ENCODE measurements at regions not wholly inside any gene's neighbourhood (a gene's known extent, or its start where the extent isn't known, plus 50 kb on each side); places are given as distances from the start of the nearest gene placed in this dataset.

DNA sequence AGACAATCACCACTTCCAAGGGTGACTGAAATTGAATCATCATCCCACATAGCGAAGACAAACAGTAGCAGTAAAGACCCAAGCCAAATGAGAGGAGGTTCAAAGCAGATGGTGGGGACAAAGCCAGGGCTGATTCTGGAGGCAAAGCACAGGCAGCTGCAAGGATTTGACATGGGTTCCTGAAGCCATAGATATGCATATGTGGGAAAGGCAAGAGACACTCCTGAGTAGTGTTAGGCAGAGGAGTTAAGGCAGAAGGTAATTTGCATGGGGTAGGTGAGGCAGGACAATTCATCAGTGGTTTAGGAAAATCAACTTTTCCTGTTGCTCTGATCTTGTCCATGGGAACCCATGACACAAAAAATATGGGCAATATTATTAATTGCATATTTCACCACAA lies 462.8 kb downstream of the FAM181B start:
- H3K36me3 ChIP-seq = no peaks in the 10 kb centered on the region
- H3K27me3 ChIP-seq = no peaks in the 10 kb centered on the region
- H3K9me3 ChIP-seq = no peaks in the 10 kb centered on the region
- H3K4me3 ChIP-seq = no peak overlapping the region
- H3K4me1 ChIP-seq = no peaks in the 10 kb centered on the region
- no peak for DNase-seq
- no peak overlapping the region for H3K27ac ChIP-seq
- TF ChIP-seq, protein P1, sequence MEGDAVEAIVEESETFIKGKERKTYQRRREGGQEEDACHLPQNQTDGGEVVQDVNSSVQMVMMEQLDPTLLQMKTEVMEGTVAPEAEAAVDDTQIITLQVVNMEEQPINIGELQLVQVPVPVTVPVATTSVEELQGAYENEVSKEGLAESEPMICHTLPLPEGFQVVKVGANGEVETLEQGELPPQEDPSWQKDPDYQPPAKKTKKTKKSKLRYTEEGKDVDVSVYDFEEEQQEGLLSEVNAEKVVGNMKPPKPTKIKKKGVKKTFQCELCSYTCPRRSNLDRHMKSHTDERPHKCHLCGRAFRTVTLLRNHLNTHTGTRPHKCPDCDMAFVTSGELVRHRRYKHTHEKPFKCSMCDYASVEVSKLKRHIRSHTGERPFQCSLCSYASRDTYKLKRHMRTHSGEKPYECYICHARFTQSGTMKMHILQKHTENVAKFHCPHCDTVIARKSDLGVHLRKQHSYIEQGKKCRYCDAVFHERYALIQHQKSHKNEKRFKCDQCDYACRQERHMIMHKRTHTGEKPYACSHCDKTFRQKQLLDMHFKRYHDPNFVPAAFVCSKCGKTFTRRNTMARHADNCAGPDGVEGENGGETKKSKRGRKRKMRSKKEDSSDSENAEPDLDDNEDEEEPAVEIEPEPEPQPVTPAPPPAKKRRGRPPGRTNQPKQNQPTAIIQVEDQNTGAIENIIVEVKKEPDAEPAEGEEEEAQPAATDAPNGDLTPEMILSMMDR (IDR thresholded peaks at IDR 0.05) = no peak
- no peak for TF ChIP-seq POLR2A (IDR thresholded peaks at IDR 0.05)

DNA sequence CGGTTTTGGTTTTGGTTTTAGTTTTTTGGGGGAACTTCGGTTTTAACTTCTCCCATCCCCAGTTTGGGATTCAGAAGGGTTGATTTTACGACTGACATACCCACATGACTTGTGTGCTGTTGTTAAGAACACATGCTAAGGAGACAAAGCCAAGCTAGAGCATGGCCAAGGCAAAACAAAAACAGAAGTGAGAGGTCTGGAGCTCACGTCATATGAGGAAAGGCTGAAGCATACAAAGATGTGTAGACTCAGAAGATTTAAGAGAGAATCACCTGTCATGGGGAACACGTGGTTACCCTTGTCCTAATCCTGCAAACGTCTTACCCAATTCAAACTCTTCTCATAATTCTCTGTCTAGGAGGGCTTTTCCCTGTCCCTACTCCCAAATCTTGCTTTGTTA lies 465.0 kb downstream of the FAM181B start:
- TF ChIP-seq, protein P1 (IDR thresholded peaks at IDR 0.05) = no peak
- TF ChIP-seq POLR2A (IDR thresholded peaks at IDR 0.05) = no peak
- H3K4me3 ChIP-seq = no peak overlapping the region
- H3K27me3 ChIP-seq = no peaks in the 10 kb centered on the region
- DNase-seq = no peak
- H3K27ac ChIP-seq = no peak overlapping the region
- no peaks in the 10 kb centered on the region for H3K36me3 ChIP-seq
- no peaks in the 10 kb centered on the region for H3K4me1 ChIP-seq
- no peaks in the 10 kb centered on the region for H3K9me3 ChIP-seq

DNA sequence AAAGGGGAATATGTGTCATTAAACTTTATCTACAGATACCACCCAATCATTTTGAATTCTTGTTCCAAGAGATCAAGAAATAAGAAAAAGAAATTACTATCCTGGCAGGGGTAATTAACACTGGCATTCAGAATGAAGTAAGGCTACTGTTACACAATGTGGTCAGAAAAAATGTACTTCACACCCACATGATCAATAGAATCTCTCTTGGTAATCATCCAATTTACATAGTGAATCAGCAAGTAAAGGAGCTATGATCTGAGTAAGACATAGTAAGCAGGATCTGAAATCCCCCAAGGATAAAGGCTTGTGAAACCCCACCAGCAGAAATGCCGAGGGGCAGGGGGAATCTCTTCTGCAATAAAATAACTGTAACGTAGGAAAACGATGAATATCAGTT lies 466.5 kb downstream of the FAM181B start:
- no peaks in the 10 kb centered on the region for H3K27me3 ChIP-seq
- H3K4me3 ChIP-seq = no peak overlapping the region
- H3K27ac ChIP-seq = no peak overlapping the region
- no peaks in the 10 kb centered on the region for H3K36me3 ChIP-seq
- no peaks in the 10 kb centered on the region for H3K9me3 ChIP-seq
- DNase-seq = no peak
- TF ChIP-seq, protein P1 (IDR thresholded peaks at IDR 0.05) = no peak
- TF ChIP-seq POLR2A (IDR thresholded peaks at IDR 0.05) = no peak
- H3K4me1 ChIP-seq = no peaks in the 10 kb centered on the region

DNA sequence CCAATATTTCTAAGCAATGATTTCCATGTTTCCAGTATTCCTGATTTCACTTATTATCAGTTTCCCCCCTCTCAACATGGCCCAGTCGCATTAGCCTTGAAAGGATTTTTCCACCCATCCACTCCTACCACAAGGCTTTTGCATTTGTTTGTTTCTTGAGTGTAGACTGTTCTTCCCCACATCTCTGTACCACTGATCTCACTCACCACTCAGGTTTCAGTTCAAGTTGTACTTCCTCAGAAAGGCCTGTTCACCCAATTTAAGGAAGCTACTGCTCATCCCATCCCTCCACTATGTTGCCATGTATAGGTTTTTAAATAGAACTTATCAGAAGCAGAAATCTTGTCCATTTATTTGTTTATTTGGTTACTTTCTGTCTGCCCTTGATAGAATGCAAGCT lies 472.3 kb downstream of the FAM181B start:
- H3K27ac ChIP-seq = no peak overlapping the region
- DNase-seq = no peak
- no peaks in the 10 kb centered on the region for H3K27me3 ChIP-seq
- no peaks in the 10 kb centered on the region for H3K36me3 ChIP-seq
- H3K4me3 ChIP-seq = no peak overlapping the region
- TF ChIP-seq, protein P1 (IDR thresholded peaks at IDR 0.05) = no peak
- TF ChIP-seq POLR2A (IDR thresholded peaks at IDR 0.05) = no peak
- no peaks in the 10 kb centered on the region for H3K9me3 ChIP-seq
- H3K4me1 ChIP-seq = no peaks in the 10 kb centered on the region

DNA sequence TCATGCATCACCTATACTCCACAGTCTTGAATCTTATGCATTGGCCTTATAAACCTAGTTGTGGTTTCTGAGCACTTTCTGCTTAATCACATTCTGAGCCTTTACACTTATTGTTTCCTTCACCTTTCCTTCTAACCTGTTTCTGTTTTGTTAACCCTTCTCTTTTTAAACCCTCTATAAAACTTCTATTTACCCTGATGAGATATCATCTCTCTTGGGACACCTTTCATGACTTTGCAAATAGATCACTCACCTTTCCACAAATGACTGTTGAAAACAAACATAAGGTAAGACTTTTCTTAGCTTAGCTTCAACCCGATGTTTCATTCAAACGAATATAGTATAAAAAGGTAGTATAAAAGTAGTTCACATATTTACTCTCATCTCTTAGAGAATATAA lies 483.6 kb downstream of the FAM181B start:
- no peak for DNase-seq
- no peaks in the 10 kb centered on the region for H3K36me3 ChIP-seq
- no peak overlapping the region for H3K4me3 ChIP-seq
- TF ChIP-seq, protein P1 (IDR thresholded peaks at IDR 0.05) = no peak
- TF ChIP-seq POLR2A (IDR thresholded peaks at IDR 0.05) = no peak
- no peaks in the 10 kb centered on the region for H3K4me1 ChIP-seq
- H3K27me3 ChIP-seq = no peaks in the 10 kb centered on the region
- H3K27ac ChIP-seq = no peak overlapping the region
- H3K9me3 ChIP-seq = no peaks in the 10 kb centered on the region

DNA sequence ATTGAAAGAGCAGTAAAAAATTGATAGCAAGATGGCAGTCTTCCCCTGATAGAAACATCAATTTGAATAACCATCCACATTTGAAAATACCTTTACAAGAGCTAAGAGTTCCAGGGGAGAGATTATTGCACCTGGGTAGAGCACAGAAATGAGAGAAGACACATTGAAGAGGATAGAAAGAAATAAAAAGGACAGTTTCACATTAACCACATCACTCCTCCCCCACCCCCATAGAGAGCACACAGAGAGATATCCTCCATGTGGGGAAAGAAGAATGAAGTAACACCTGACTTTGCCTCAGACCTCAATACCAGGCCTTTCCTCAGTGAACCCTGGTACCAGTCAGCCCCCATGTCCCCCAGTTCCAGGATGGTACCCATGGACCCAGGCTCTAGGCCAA lies 486.7 kb downstream of the FAM181B start:
- Histone ChIP-seq H3K4me3 (no peak overlapping the region), H3K4me1 (no peaks in the 10 kb centered on the region), H3K9me3 (no peaks in the 10 kb centered on the region), H3K27me3 (no peaks in the 10 kb centered on the region), H3K27ac (no peak overlapping the region), H3K36me3 (no peaks in the 10 kb centered on the region)
- DNase-seq = no peak
- TF ChIP-seq, protein P1 (IDR thresholded peaks at IDR 0.05) = no peak
- TF ChIP-seq POLR2A (IDR thresholded peaks at IDR 0.05) = no peak

All from Peyer's patch (tissue), 4 donors.